Stimulated activated CD4-positive, alpha-beta T cell treated with anti-CD3 and anti-CD28 coated beads, Interleukin-12 subunit alpha, Interleukin-12 subunit beta, amount 100 ng/mL, for 24 hours (primary cell): ENCODE measurements at regions not wholly inside any gene's neighbourhood (a gene's known extent, or its start where the extent isn't known, plus 50 kb on each side); places are given as distances from the start of the nearest gene placed in this dataset.
"Not testable (repeated sequence)": the region's sequence is repeated elsewhere in the genome, so short reads cannot be mapped to it uniquely, and the experiment has no call there.

ENCODE experiments used
- DNase-seq, 2 experiments: peaks; one replicate each; pipeline ENCODE4 v3.0.0-alpha.2; 2020; ENCODE audit warnings: low read depth in 2 of 2

GRCh38 chr4:28287831-28288233 is 1427.2 kb downstream of the STIM2 start:
- DNase-seq: no peak

- no peak for DNase-seq
Measured at GRCh38 chr4:28296239-28296638, 1435.6 kb downstream of the STIM2 start.

GRCh38 chr4:28310926-28311325 is 1450.3 kb downstream of the STIM2 start:
- no peak for DNase-seq

- DNase-seq: not testable (repeated sequence)
Measured at GRCh38 chr4:28312497-28312896, 1451.9 kb downstream of the STIM2 start.

GRCh38 chr4:28313729-28314713 is 1453.4 kb downstream of the STIM2 start:
- no peak for DNase-seq

GRCh38 chr4:28317221-28317620 is 1456.6 kb downstream of the STIM2 start:
- no peak for DNase-seq

- no peak for DNase-seq
Measured at GRCh38 chr4:28334249-28334648, 1473.6 kb downstream of the STIM2 start.

- DNase-seq: no peak
Measured at GRCh38 chr4:28341784-28342183, 1481.1 kb downstream of the STIM2 start.

- no peak for DNase-seq
Measured at GRCh38 chr4:28350485-28350884, 1489.8 kb downstream of the STIM2 start.

- DNase-seq: no peak
Measured at GRCh38 chr4:28351102-28351501, 1490.5 kb downstream of the STIM2 start.

- no peak for DNase-seq
Measured at GRCh38 chr4:28351826-28352225, 1491.2 kb downstream of the STIM2 start.

- DNase-seq: no peak
Measured at GRCh38 chr4:28354880-28355656, 1494.4 kb downstream of the STIM2 start.

- no peak for DNase-seq
Measured at GRCh38 chr4:28357990-28358389, 1497.3 kb downstream of the STIM2 start.

- DNase-seq: no peak
Measured at GRCh38 chr4:28358606-28359005, 1498.0 kb downstream of the STIM2 start.

GRCh38 chr4:28360681-28361080 is 1500.0 kb downstream of the STIM2 start:
- DNase-seq: no peak

- DNase-seq: no peak
Measured at GRCh38 chr4:28362169-28362568, 1501.5 kb downstream of the STIM2 start.

GRCh38 chr4:28369499-28369898 is 1508.9 kb downstream of the STIM2 start:
- no peak for DNase-seq

GRCh38 chr4:28373191-28373590 is 1512.5 kb downstream of the STIM2 start:
- no peak for DNase-seq

- DNase-seq: no peak
Measured at GRCh38 chr4:28373601-28374000, 1513.0 kb downstream of the STIM2 start.

- no peak for DNase-seq
Measured at GRCh38 chr4:28378109-28378830, 1517.6 kb downstream of the STIM2 start.

GRCh38 chr4:28385801-28386200 is 1525.2 kb downstream of the STIM2 start:
- DNase-seq: no peak

- no peak for DNase-seq
Measured at GRCh38 chr4:28386776-28387175, 1526.1 kb downstream of the STIM2 start.
